ENCODE measurements at regions not wholly inside any gene's neighbourhood (a gene's known extent, or its start where the extent isn't known, plus 50 kb on each side); places are given as distances from the start of the nearest gene placed in this dataset.

DNA sequence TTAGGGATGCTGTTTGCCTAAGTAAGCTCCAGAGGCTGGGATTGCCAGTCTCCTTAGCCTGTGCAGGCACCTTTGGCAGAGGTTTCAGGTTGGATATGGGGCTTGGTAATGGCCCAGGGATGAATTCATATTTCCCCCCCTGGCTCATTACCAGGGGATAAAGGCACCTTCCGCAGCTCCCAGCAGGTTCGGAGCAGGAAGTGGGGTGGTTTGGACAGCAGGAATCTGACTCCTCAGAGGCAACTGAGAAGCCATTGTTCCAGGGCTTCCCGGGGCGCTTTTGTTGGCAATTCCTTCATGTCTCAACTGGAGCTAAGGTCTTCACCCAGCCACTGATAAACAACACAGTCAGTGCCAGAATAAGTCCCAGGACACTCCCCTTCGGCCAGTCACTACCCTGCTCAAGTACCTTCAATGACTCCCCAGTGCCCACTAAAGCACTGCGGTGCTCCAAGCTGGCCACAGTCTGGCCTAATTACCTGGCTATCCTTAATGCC is 85.3 kb upstream of the SLC6A6 start:
- TF ChIP-seq, protein P1, sequence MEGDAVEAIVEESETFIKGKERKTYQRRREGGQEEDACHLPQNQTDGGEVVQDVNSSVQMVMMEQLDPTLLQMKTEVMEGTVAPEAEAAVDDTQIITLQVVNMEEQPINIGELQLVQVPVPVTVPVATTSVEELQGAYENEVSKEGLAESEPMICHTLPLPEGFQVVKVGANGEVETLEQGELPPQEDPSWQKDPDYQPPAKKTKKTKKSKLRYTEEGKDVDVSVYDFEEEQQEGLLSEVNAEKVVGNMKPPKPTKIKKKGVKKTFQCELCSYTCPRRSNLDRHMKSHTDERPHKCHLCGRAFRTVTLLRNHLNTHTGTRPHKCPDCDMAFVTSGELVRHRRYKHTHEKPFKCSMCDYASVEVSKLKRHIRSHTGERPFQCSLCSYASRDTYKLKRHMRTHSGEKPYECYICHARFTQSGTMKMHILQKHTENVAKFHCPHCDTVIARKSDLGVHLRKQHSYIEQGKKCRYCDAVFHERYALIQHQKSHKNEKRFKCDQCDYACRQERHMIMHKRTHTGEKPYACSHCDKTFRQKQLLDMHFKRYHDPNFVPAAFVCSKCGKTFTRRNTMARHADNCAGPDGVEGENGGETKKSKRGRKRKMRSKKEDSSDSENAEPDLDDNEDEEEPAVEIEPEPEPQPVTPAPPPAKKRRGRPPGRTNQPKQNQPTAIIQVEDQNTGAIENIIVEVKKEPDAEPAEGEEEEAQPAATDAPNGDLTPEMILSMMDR (IDR thresholded peaks at IDR 0.05): no peak
- H3K4me3 ChIP-seq: no peak overlapping the region
- no peak overlapping the region for H3K27ac ChIP-seq
- no peak for DNase-seq (ENCODE audit: low spot score)

DNA sequence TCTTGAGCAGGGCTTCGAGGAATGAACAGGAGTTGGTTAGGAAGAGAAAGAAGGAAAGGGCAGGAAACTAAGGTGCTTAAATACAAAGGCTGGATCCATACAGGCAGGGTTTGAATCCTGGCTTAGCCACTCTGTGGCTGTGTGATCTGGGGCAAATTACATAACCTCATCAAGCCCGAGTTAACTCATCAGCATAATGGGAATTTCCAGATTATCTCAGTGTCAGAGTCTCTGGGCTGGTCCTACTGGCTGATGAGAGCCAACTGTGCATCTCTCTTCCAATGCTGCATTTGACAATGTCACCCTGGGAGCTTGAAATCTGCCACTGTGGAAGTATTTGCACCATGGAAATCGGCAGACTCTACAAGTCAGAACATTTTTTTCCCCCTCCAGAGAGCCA is 83.8 kb upstream of the SLC6A6 start:
- no peak overlapping the region for H3K4me3 ChIP-seq
- no peak overlapping the region for H3K27ac ChIP-seq

DNA sequence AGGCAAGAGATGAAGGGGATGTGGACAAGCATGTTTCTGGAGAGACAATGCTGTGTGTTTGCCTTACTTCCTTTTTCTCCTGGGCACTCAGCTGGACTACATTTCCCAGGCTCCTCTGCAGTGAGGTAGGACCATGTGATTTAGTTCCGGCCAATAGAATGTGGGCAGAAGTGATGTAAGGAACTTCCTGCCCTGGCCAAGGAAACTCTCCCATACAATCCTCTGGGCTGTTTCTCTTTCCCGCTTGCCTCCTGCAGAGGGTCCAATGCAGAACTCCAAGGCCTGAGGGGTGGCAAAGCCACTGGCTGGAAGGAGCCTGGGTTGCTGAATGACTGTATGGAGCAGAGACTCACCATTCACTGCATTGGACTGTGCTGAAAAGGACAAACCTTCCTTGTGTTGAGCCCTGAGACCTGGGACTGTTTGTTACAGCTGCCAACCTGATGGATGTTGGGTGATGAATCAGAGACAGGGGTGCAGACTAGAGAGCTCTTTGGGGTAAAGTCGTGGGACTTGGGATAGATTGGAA is 82.7 kb upstream of the SLC6A6 start:
- no peak for DNase-seq (ENCODE audit: low spot score)
- TF ChIP-seq, protein P1 (IDR thresholded peaks at IDR 0.05): no peak
- H3K27ac ChIP-seq: no peak overlapping the region
- H3K4me3 ChIP-seq: no peak overlapping the region

More for the DNA sequence above, 83.8 kb upstream of the SLC6A6 start:
- DNase-seq (ENCODE audit: low spot score): no peak
- TF ChIP-seq, protein P1 (IDR thresholded peaks at IDR 0.05): no peak

DNA sequence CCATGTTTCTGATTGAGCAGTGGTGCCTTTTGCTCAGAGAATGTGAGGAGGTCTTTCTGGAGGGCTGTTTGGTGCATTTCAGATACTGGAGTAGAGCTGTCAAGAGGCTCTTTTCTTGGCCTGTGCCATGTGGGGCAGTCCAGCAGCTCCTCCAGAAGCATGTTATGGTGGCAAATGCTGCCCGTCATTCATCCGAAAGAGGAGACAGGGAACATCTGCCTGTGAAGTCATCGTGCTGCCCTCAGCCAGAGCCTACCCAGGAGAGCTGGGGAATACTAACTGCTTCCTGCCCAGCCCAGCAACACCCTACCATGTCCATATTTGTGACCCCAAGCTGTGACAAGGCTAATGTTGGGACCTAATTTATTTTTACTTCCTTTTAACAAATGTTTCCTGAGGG is 82.2 kb upstream of the SLC6A6 start:
- Histone ChIP-seq H3K27ac (no peak overlapping the region), H3K4me3 (no peak overlapping the region)
- TF ChIP-seq, protein P1 (IDR thresholded peaks at IDR 0.05): no peak
- DNase-seq (ENCODE audit: low spot score): no peak

DNA sequence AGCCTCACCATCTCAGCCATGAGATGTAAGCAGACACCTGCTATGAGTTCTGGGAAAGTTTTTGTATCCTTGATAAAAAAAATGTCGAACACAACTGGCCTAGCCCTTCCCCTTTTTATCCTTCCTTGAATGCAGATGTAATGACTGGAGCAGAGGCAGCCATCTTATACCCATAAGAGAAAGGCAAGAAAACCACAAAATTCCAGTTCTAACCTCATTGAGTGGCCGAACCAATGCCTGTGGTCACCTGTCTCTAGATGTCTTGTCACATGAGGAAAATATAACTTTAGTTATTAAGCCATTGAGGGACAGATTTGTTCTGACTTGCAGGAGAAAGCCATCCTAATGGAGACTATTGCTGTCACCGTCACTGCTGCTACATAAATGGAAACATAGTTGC is 80.4 kb upstream of the SLC6A6 start:
- Histone ChIP-seq H3K4me3 (no peak overlapping the region), H3K27ac (no peak overlapping the region)
- TF ChIP-seq, protein P1 (IDR thresholded peaks at IDR 0.05): no peak
- no peak for DNase-seq (ENCODE audit: low spot score)

DNA sequence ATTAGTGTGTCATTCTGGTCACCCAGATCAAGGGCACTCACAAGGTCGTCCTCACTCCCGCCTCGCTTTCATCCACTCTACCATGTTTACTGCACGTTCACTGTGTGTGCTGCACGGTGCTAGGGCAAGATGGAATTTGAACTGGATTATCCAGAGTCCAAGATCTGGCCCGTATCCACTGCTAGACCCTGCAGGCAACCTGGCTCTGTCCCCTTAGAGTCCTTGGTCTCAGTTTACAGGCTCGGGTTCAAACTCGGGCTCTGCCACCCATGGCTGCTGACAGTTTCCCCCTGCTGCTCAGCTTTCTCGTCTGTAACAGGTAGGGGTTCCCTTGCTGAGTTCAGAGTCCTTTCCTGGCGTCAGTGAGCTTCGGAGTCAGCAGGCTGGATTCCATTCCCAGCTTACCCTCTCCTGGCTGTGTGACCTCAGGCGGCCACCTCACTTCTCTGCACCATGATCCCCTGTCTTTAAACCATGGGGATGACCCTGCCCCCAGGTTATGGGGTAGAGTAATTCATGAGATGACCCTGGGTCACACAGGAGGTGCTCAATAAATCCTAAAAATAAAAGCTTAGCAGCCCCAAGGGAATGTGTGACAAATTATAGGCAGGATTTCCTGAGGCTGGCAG is 79.6 kb upstream of the SLC6A6 start:
- Histone ChIP-seq H3K27ac (no peak overlapping the region), H3K4me3 (no peak overlapping the region)
- TF ChIP-seq, protein P1 (IDR thresholded peaks at IDR 0.05): no peak
- DNase-seq (ENCODE audit: low spot score): no peak
